AG04449 (cell line): ENCODE measurements at regions not wholly inside any gene's neighbourhood (a gene's known extent, or its start where the extent isn't known, plus 50 kb on each side); places are given as distances from the start of the nearest gene placed in this dataset.

Source experiments
- CTCF ChIA-PET: fragments of 350-600 bp; formaldehyde crosslinking; extraction: SDS; loops from one replicate; lab custom pipeline; 2021; ENCODE audit warnings: antibody characterized with exemption; lab: Yijun Ruan, JAX
- POLR2A ChIA-PET: fragments of 400-600, 350-600 bp; formaldehyde crosslinking; extraction: SDS; loops from one replicate; lab custom pipeline; 2020; ENCODE audit warnings: antibody characterized with exemption, inconsistent platforms; lab: Yijun Ruan, JAX
- DNase-seq: peaks from one replicate; pipeline ENCODE4 v3.0.0-alpha.2; 2010; ENCODE audit warnings: low read depth, low spot score
- H3K4me3 ChIP-seq: 2 replicates; pipeline ENCODE4 v1.5.1; 2011; ENCODE audit warnings: low read depth, mild to moderate bottlenecking, control low read depth, low read length
- CTCF ChIP-seq: IDR thresholded peaks from one replicate; pipeline ENCODE4 v1.5.1; 2011; ENCODE audit warnings: mild to moderate bottlenecking, moderate library complexity, low read length, control low read depth, inconsistent platforms; ENCODE audit not compliant: insufficient read depth; ENCODE audit errors: missing control alignments

DNA sequence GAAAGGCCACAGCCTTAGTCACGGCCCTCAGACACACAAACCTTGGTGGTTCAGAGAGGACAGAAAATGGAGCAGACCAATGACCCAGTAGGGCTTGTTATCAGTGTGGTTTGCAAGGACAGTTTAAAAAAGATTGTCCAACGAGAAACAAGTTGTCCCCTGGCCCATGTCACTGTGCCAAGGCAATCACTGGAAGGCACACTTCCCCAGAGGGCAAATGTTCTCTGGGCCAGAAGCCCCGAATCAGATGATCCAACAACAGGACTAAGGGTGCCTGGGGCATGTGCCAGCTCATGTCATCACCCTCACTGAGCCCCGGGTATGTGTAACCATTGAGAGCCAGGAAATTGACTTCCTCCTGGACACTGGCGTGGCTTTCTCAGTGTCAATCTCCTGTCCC lies 950.1 kb upstream of the CTNND2 start:
- ChIA-PET POLR2A (no interaction called here), CTCF (no interaction called here)
- no peak for DNase-seq
- H3K4me3 ChIP-seq: no peak overlapping the region
- no peak for TF ChIP-seq CTCF

DNA sequence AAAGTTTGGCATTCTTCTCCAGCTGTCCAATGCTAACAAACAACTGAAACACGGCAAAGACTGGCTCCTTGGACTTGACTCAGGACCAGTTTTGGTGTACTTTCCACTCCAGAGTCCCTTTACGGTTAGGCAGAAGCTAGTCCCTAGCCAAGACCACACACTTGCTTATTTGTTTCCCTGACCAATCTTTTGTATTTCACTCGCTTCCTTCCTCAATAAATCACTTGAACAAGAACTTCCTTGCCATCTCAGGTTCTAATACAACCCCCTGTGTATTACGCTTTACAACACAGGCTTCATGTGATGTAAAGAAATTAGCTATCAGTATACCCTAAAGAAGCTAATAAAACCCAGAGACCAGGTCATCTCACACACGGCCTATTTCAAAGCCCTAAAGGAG lies 947.5 kb upstream of the CTNND2 start:
- no peak for TF ChIP-seq CTCF
- DNase-seq: no peak
- POLR2A ChIA-PET: no interaction called here
- no peak overlapping the region for H3K4me3 ChIP-seq
- CTCF ChIA-PET: no interaction called here

DNA sequence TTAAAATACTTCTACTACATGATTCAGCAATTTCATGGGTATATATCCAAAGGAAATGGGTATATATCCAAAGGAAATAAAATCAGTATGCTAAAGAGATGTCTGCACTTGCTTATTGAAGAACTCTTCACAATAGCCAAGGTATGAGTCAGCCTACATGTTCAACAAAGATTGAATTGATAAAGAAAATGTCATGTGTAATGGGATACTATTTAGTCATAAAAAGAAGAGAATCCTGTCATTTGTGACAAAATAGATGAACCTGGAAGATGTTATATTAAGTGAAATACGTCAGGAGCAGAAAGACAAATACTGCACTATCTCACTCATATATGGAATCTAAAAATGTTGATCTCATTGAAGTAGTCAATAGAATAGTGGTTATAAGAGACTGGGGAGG lies 944.5 kb upstream of the CTNND2 start:
- no peak for TF ChIP-seq CTCF
- H3K4me3 ChIP-seq: no peak overlapping the region
- no peak for DNase-seq
- POLR2A ChIA-PET: no interaction called here
- CTCF ChIA-PET: no interaction called here

- ChIA-PET CTCF (no interaction called here), POLR2A (no interaction called here)
- DNase-seq: no peak
- H3K4me3 ChIP-seq: no peak overlapping the region
- TF ChIP-seq CTCF: no peak
Observed at GRCh38 chr5:12845549-12846159, 941.4 kb upstream of the CTNND2 start.

- no peak for TF ChIP-seq CTCF
- ChIA-PET POLR2A (no interaction called here), CTCF (no interaction called here)
- no peak for DNase-seq
- H3K4me3 ChIP-seq: no peak overlapping the region
Observed at GRCh38 chr5:12840972-12841371, 936.7 kb upstream of the CTNND2 start.

- H3K4me3 ChIP-seq: no peak overlapping the region
- CTCF ChIA-PET: no interaction called here
- POLR2A ChIA-PET: no interaction called here
- no peak for TF ChIP-seq CTCF
- DNase-seq: no peak
Observed at GRCh38 chr5:12837592-12837991, 933.3 kb upstream of the CTNND2 start.
